ENCODE measurements at regions not wholly inside any gene's neighbourhood (a gene's known extent, or its start where the extent isn't known, plus 50 kb on each side); places are given as distances from the start of the nearest gene placed in this dataset.

- no peak for TF ChIP-seq CTCF (IDR thresholded peaks at IDR 0.05; ENCODE audit: control extremely low read depth, extremely low read depth)
- Histone ChIP-seq H3K9ac (ENCODE audit: insufficient read depth in 1 of 2, low read length in 2 of 2) (no peak overlapping the region), H3K4me1 (ENCODE audit: control insufficient read depth in 5 of 5, insufficient read depth in 5 of 5, low read length in 5 of 5) (no peaks in the 10 kb centered on the region), H3K9me3 (ENCODE audit: control insufficient read depth in 4 of 4, insufficient read depth in 3 of 4, low read length in 3 of 4) (no peaks in the 10 kb centered on the region), H3K27ac (ENCODE audit: low read depth in 1 of 2, low read length in 1 of 2) (no peak overlapping the region), H3K4me3 (no peak overlapping the region), H3K27me3 (ENCODE audit: control insufficient read depth in 3 of 3, insufficient read depth in 3 of 3, low read length in 2 of 3) (no peaks in the 10 kb centered on the region), H3K36me3 (ENCODE audit: control insufficient read depth in 4 of 4, insufficient read depth in 4 of 4, low read length in 4 of 4) (no peaks in the 10 kb centered on the region)
- WGBS, 2 donors, result 54 to 64% methylated on average over 3 of the region's 3 CpGs
- DNase-seq (no peak), ATAC-seq (ENCODE audit: insufficient read depth, low FRiP score) (no peak)
These were observed 406.4 kb downstream of the SNAPC1 start for GRCh38 chr14:62168564-62169155.

GRCh38 chr14:62179367-62180018, 417.3 kb downstream of the SNAPC1 start:
- Histone ChIP-seq H3K27me3 (ENCODE audit: control insufficient read depth in 3 of 3, insufficient read depth in 3 of 3, low read length in 2 of 3) (no peaks in the 10 kb centered on the region), H3K4me3 (no peak overlapping the region), H3K9ac (ENCODE audit: insufficient read depth in 1 of 2, low read length in 2 of 2) (no peak overlapping the region), H3K9me3 (ENCODE audit: control insufficient read depth in 4 of 4, insufficient read depth in 3 of 4, low read length in 3 of 4) (no peaks in the 10 kb centered on the region), H3K4me1 (ENCODE audit: control insufficient read depth in 5 of 5, insufficient read depth in 5 of 5, low read length in 5 of 5) (no peaks in the 10 kb centered on the region), H3K27ac (ENCODE audit: low read depth in 1 of 2, low read length in 1 of 2) (no peak overlapping the region), H3K36me3 (ENCODE audit: control insufficient read depth in 4 of 4, insufficient read depth in 4 of 4, low read length in 4 of 4) (no peaks in the 10 kb centered on the region)
- 51 to 65% methylated on average over 5 of the region's 5 CpGs for WGBS, 2 donors
- no peak for TF ChIP-seq CTCF (IDR thresholded peaks at IDR 0.05; ENCODE audit: control extremely low read depth, extremely low read depth)
- DNase-seq (peak; percentile 70 to 89 (median 74)), ATAC-seq (ENCODE audit: insufficient read depth, low FRiP score) (peak; percentile 34)

GRCh38 chr14:62181591-62181990, 419.4 kb downstream of the SNAPC1 start:
- Histone ChIP-seq H3K9me3 (ENCODE audit: control insufficient read depth in 4 of 4, insufficient read depth in 3 of 4, low read length in 3 of 4) (no peaks in the 10 kb centered on the region), H3K9ac (ENCODE audit: insufficient read depth in 1 of 2, low read length in 2 of 2) (no peak overlapping the region), H3K27ac (ENCODE audit: low read depth in 1 of 2, low read length in 1 of 2) (no peak overlapping the region), H3K4me3 (no peak overlapping the region), H3K4me1 (ENCODE audit: control insufficient read depth in 5 of 5, insufficient read depth in 5 of 5, low read length in 5 of 5) (no peaks in the 10 kb centered on the region), H3K36me3 (ENCODE audit: control insufficient read depth in 4 of 4, insufficient read depth in 4 of 4, low read length in 4 of 4) (no peaks in the 10 kb centered on the region), H3K27me3 (ENCODE audit: control insufficient read depth in 3 of 3, insufficient read depth in 3 of 3, low read length in 2 of 3) (no peaks in the 10 kb centered on the region)
- DNase-seq, result no peak
- 87 to 93% methylated on average over 3 of the region's 3 CpGs for WGBS, 2 donors
- no peak for TF ChIP-seq CTCF (IDR thresholded peaks at IDR 0.05; ENCODE audit: control extremely low read depth, extremely low read depth)
- no peak for ATAC-seq (ENCODE audit: insufficient read depth, low FRiP score)
